Testis (tissue), 2 donors: ENCODE measurements at regions not wholly inside any gene's neighbourhood (a gene's known extent, or its start where the extent isn't known, plus 50 kb on each side); places are given as distances from the start of the nearest gene placed in this dataset.

Experiments used
- CTCF ChIP-seq, 3 experiments: fragments of 450-650 bp in 2 of 3; fragments of 200-600 bp in 1 of 3; sonication (generic) in 1 of 3; IDR thresholded peaks; one replicate each; pipeline ENCODE4 v1.5.1; 2016 to 2019; ENCODE audit warnings: antibody characterized with exemption in 3 of 3, mild to moderate bottlenecking in 2 of 3, moderate library complexity in 1 of 3
- POLR2A ChIP-seq: fragments of 450-650 bp; IDR thresholded peaks from one replicate; pipeline ENCODE4 v1.6.1; 2017; ENCODE audit warnings: antibody characterized with exemption, mild to moderate bottlenecking, moderate library complexity

GRCh38 chr5:89080467-89081116 lies 197.6 kb upstream of the MEF2C start:
- TF ChIP-seq CTCF (IDR thresholded peaks at IDR 0.05) (no peak), POLR2A (no peak)
